BE2C (cell line): ENCODE measurements at regions not wholly inside any gene's neighbourhood (a gene's known extent, or its start where the extent isn't known, plus 50 kb on each side); places are given as distances from the start of the nearest gene placed in this dataset.

Experiments used
- DNase-seq: peaks from one replicate; pipeline ENCODE4 v3.0.0-alpha.2; 2020
- H3K27me3 ChIP-seq: fragments of 250-450 bp; sonication (Bioruptor Pico); 2 replicates; pipeline ENCODE4 v1.5.1; 2020; ENCODE audit warnings: mild to moderate bottlenecking
- H3K36me3 ChIP-seq: fragments of 250-450 bp; sonication (Bioruptor Pico); 2 replicates; pipeline ENCODE4 v1.5.1; 2020; ENCODE audit warnings: mild to moderate bottlenecking
- H3K4me1 ChIP-seq: fragments of 250-450 bp; sonication (Bioruptor Pico); 2 replicates; pipeline ENCODE4 v1.5.1; 2020
- H3K4me3 ChIP-seq: 2 replicates; pipeline ENCODE4 v1.5.1; 2011; ENCODE audit warnings: low read depth, low read length
- H3K9me3 ChIP-seq: fragments of 250-450 bp; sonication (Bioruptor Pico); 2 replicates; pipeline ENCODE4 v1.5.1; 2020
- TF ChIP-seq, protein P1 (sequence below): IDR thresholded peaks from 2 replicates; pipeline ENCODE4 v1.5.1; 2012; ENCODE audit warnings: mild to moderate bottlenecking, low read depth, low read length

GRCh38 chr12:126663304-126664094 is 1598.3 kb downstream of the AACS start:
- H3K27me3 ChIP-seq = no peaks in the 10 kb centered on the region
- no peaks in the 10 kb centered on the region for H3K36me3 ChIP-seq
- TF ChIP-seq, protein P1, sequence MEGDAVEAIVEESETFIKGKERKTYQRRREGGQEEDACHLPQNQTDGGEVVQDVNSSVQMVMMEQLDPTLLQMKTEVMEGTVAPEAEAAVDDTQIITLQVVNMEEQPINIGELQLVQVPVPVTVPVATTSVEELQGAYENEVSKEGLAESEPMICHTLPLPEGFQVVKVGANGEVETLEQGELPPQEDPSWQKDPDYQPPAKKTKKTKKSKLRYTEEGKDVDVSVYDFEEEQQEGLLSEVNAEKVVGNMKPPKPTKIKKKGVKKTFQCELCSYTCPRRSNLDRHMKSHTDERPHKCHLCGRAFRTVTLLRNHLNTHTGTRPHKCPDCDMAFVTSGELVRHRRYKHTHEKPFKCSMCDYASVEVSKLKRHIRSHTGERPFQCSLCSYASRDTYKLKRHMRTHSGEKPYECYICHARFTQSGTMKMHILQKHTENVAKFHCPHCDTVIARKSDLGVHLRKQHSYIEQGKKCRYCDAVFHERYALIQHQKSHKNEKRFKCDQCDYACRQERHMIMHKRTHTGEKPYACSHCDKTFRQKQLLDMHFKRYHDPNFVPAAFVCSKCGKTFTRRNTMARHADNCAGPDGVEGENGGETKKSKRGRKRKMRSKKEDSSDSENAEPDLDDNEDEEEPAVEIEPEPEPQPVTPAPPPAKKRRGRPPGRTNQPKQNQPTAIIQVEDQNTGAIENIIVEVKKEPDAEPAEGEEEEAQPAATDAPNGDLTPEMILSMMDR = peak; percentile 46
- H3K4me3 ChIP-seq = no peak overlapping the region
- DNase-seq = peak; percentile 18
- H3K4me1 ChIP-seq = no peaks in the 10 kb centered on the region
- H3K9me3 ChIP-seq = no peaks in the 10 kb centered on the region

GRCh38 chr12:126667339-126667738 is 1599.6 kb upstream of the TMEM132C start:
- H3K36me3 ChIP-seq = no peaks in the 10 kb centered on the region
- no peaks in the 10 kb centered on the region for H3K9me3 ChIP-seq
- H3K4me1 ChIP-seq = no peaks in the 10 kb centered on the region
- TF ChIP-seq, protein P1 = no peak
- DNase-seq = no peak
- no peaks in the 10 kb centered on the region for H3K27me3 ChIP-seq
- no peak overlapping the region for H3K4me3 ChIP-seq

DNA sequence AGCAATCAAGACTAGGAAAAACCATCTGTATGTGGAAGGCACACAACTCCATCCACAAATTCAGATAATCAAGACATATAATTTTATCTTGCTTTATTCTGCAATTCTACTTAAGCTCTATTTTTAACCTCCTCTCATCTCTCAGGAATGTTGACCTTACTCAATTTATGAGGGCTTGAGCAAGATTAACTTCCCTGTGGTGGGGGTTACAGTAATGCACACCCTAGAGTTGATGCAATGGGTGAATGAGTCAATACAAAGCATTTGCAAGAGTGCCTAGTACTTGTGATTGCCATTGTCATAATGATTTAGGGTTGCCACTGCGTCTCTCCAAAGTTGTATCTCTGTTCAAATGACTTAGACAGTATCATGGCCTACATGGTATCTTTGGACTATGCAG is 1598.4 kb upstream of the TMEM132C start:
- no peaks in the 10 kb centered on the region for H3K36me3 ChIP-seq
- H3K4me1 ChIP-seq = no peaks in the 10 kb centered on the region
- no peak for DNase-seq
- H3K4me3 ChIP-seq = no peak overlapping the region
- H3K9me3 ChIP-seq = no peaks in the 10 kb centered on the region
- TF ChIP-seq, protein P1 = no peak
- H3K27me3 ChIP-seq = no peaks in the 10 kb centered on the region

DNA sequence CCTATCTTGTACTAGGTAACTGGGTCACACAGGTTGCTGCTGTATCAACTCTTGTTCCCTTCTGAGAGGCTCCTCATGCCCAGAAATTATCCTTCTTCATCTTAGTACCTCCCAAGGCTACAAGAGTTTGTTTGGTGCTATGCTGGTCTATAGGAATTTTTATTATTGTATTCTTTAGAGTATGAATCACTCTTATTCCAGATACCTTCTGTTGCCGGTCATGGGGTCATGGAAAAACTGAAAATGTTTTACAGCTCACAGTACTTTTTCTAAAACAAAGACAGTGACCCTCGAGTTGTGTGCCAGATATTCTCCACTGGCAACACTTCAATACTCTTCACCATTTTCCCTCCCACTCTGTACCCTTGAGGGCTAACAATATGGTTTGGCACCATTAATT is 1598.0 kb upstream of the TMEM132C start:
- no peak for DNase-seq
- TF ChIP-seq, protein P1 = no peak
- no peaks in the 10 kb centered on the region for H3K27me3 ChIP-seq
- H3K4me1 ChIP-seq = no peaks in the 10 kb centered on the region
- no peaks in the 10 kb centered on the region for H3K9me3 ChIP-seq
- H3K4me3 ChIP-seq = no peak overlapping the region
- H3K36me3 ChIP-seq = no peaks in the 10 kb centered on the region

GRCh38 chr12:126676434-126676833 is 1590.5 kb upstream of the TMEM132C start:
- Histone ChIP-seq H3K4me1 (no peaks in the 10 kb centered on the region), H3K4me3 (no peak overlapping the region), H3K27me3 (no peaks in the 10 kb centered on the region), H3K36me3 (no peaks in the 10 kb centered on the region), H3K9me3 (no peaks in the 10 kb centered on the region; the same call in 1 of the 2 replicates)
- DNase-seq = no peak
- TF ChIP-seq, protein P1 = no peak

DNA sequence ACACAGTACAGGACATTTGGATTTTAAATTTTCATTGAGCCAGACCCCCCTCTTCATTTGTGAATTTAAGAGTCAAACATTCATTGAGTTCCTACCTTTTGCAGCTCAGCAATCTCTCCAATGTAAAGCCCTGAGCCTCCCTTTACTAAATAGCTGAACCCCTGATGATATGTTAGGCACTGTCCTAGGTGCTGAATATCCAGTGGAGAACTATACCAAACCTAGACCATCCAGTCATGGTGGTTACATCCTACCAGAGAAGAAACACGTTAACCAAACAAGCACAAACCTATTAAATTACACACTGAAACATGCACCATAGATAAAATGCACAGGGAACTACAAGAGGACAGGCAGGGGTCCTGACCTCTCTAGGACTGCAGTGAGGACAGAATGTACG is 1585.3 kb upstream of the TMEM132C start:
- H3K4me3 ChIP-seq = no peak overlapping the region
- no peaks in the 10 kb centered on the region for H3K36me3 ChIP-seq
- no peak for DNase-seq
- no peaks in the 10 kb centered on the region for H3K4me1 ChIP-seq
- no peaks in the 10 kb centered on the region for H3K27me3 ChIP-seq
- TF ChIP-seq, protein P1 = no peak
- H3K9me3 ChIP-seq = no peaks in the 10 kb centered on the region; the same call in 1 of the 2 replicates
